Psoas muscle (tissue), 7 donors: ENCODE measurements at regions not wholly inside any gene's neighbourhood (a gene's known extent, or its start where the extent isn't known, plus 50 kb on each side); places are given as distances from the start of the nearest gene placed in this dataset.

Experiments
- ATAC-seq, 4 donors: fragments of 200-7000 bp; cut with Tn5 transposase; one replicate each; pipeline ENCODE4 v1.9.1; 2020; ENCODE audit warnings: moderate library complexity in 3 of 4, mild to moderate bottlenecking in 2 of 4
- DNase-seq, 2 donors: peaks; one replicate each; pipeline ENCODE4 v3.0.0-alpha.2; 2020
- H3K27ac ChIP-seq: fragments of 200-600 bp; one replicate; pipeline ENCODE4 v1.8.0; 2022
- H3K27me3 ChIP-seq, 3 donors: fragments of 200-600 bp in 1 of 3; one replicate each; pipeline versions ENCODE4 v1.6.1 to v1.8.0; 2013 to 2022; ENCODE audit warnings: low read length in 2 of 3, mild to moderate bottlenecking in 2 of 3, moderate library complexity in 1 of 3; ENCODE audit not compliant: insufficient read depth in 3 of 3
- H3K36me3 ChIP-seq, 2 donors: fragments of 200-600 bp in 1 of 2; one replicate each; pipeline versions ENCODE4 v1.6.1 to v1.8.0; 2013 to 2022; ENCODE audit warnings: low read depth in 1 of 2, mild to moderate bottlenecking in 1 of 2, moderate library complexity in 1 of 2; ENCODE audit not compliant: insufficient read depth in 1 of 2
- H3K4me1 ChIP-seq: fragments of 200-600 bp; one replicate; pipeline ENCODE4 v1.8.0; 2022
- H3K4me3 ChIP-seq: fragments of 200-600 bp; one replicate; pipeline ENCODE4 v1.8.0; 2022; ENCODE audit warnings: mild to moderate bottlenecking
- H3K9me3 ChIP-seq: fragments of 200-600 bp; one replicate; pipeline ENCODE4 v1.8.0; 2022
- CTCF ChIP-seq: fragments of 200-600 bp; IDR thresholded peaks from one replicate; pipeline ENCODE4 v1.8.0; 2022; ENCODE audit warnings: antibody characterized with exemption
- WGBS, 3 donors: extraction: QIAGEN DNeasy Blood & Tissue Kit; methylation state at CpG; one replicate each; pipeline versions ENCODE4 v1.1.6 to v1.1.7; 2013; 5-methylcytosine and 5-hydroxymethylcytosine counted together
- intact Hi-C, 2 donors: fragments of 100-400 bp; cut with DNase I; formaldehyde crosslinking; loops; one replicate each; pipeline versions ENCODE4 v1.11.0 to v1.14.2; 2022
- donor health status: healthy with polysubstance abuse.
- donor health status: DM: no; HTN: no; CAD: no; lungs with moderate emphysema.
- donor health status: Bipolar disorder and iron deficiency.
- donor health status: healthy.
- donor health status: DM: yes; HTN: yes; CAD: no.
- donor health status: DM: no; HTN: no; CAD: no.
- donor health status: DM: yes; HTN: yes; CAD: no.

GRCh38 chr1:4494558-4494957 lies 159.9 kb upstream of the AJAP1 start:
- no peak for ATAC-seq
- no peaks in the 10 kb centered on the region for H3K9me3 ChIP-seq
- H3K27me3 ChIP-seq = peaks cover 0 to 14% (median 3%) of the 10 kb centered on the region in 3 donors

GRCh38 chr1:4495809-4496208 lies 158.6 kb upstream of the AJAP1 start:
- Histone ChIP-seq H3K27ac (no peak overlapping the region), H3K9me3 (no peaks in the 10 kb centered on the region), H3K4me3 (no peak overlapping the region), H3K27me3 (peaks cover 0 to 14% (median 3%) of the 10 kb centered on the region in 3 donors), H3K4me1 (no peaks in the 10 kb centered on the region), H3K36me3 (no peaks in the 10 kb centered on the region)
- WGBS, 3 donors = 68 to 75% (median 71%) methylated on average over 12 of the region's 12 CpGs
- no peak for TF ChIP-seq CTCF
- ATAC-seq = no peak
- intact Hi-C loops = no loop called here
- DNase-seq = no peak

More at GRCh38 chr1:4494558-4494957, 159.9 kb upstream of the AJAP1 start:
- no peak for DNase-seq
- no peaks in the 10 kb centered on the region for H3K4me1 ChIP-seq
- 18 to 25% (median 20%) methylated on average over 7 of the region's 7 CpGs for WGBS, 3 donors
- H3K27ac ChIP-seq = no peak overlapping the region
- intact Hi-C loops = no loop called here
- no peak for TF ChIP-seq CTCF
- H3K4me3 ChIP-seq = no peak overlapping the region
- H3K36me3 ChIP-seq = no peaks in the 10 kb centered on the region

GRCh38 chr1:4500441-4500840 lies 154.0 kb upstream of the AJAP1 start:
- TF ChIP-seq CTCF = no peak
- H3K9me3 ChIP-seq = no peaks in the 10 kb centered on the region
- ATAC-seq (no peak), DNase-seq (no peak)
- no peak overlapping the region for H3K4me3 ChIP-seq
- no peaks in the 10 kb centered on the region for H3K27me3 ChIP-seq
- H3K27ac ChIP-seq = no peak overlapping the region
- WGBS, 3 donors = 84 to 90% (median 85%) methylated on average over 11 of the region's 11 CpGs
- H3K4me1 ChIP-seq = no peaks in the 10 kb centered on the region
- intact Hi-C loops = no loop called here
- no peaks in the 10 kb centered on the region for H3K36me3 ChIP-seq

GRCh38 chr1:4506591-4506990 lies 147.8 kb upstream of the AJAP1 start:
- intact Hi-C loops = no loop called here
- Histone ChIP-seq H3K4me3 (no peak overlapping the region), H3K36me3 (no peaks in the 10 kb centered on the region), H3K9me3 (no peaks in the 10 kb centered on the region), H3K27me3 (peaks cover 0 to 6% (median 3%) of the 10 kb centered on the region in 3 donors), H3K4me1 (no peaks in the 10 kb centered on the region), H3K27ac (no peak overlapping the region)
- 71 to 76% (median 74%) methylated on average over 4 of the region's 4 CpGs for WGBS, 3 donors
- DNase-seq (no peak), ATAC-seq (no peak)
- TF ChIP-seq CTCF = no peak

- no peak for DNase-seq
- Histone ChIP-seq H3K9me3 (no peaks in the 10 kb centered on the region), H3K27me3 (peaks cover 0 to 9% (median 3%) of the 10 kb centered on the region in 3 donors), H3K4me3 (no peak overlapping the region), H3K27ac (no peak overlapping the region), H3K4me1 (no peaks in the 10 kb centered on the region), H3K36me3 (no peaks in the 10 kb centered on the region)
- WGBS, 3 donors = 71 to 74% (median 74%) methylated on average over 8 of the region's 8 CpGs
- intact Hi-C loops = no loop called here
- ATAC-seq = no peak
- TF ChIP-seq CTCF = no peak
Measured at GRCh38 chr1:4509206-4509605, 145.2 kb upstream of the AJAP1 start.
